Common myeloid progenitor, CD34-positive (primary cell): ENCODE measurements at regions not wholly inside any gene's neighbourhood (a gene's known extent, or its start where the extent isn't known, plus 50 kb on each side); places are given as distances from the start of the nearest gene placed in this dataset.

Source experiments
- CTCF ChIA-PET: fragments of 350-600 bp; sonication (Branson Sonifier 250); formaldehyde crosslinking; loops from one replicate; lab custom pipeline; 2021; ENCODE audit warnings: antibody characterized with exemption; lab: Charles Lee
- POLR2A ChIA-PET: fragments of 350-600 bp; sonication (Branson Sonifier 250); formaldehyde crosslinking; loops from one replicate; lab custom pipeline; 2021; ENCODE audit warnings: antibody characterized with exemption; lab: Charles Lee
- DNase-seq, 3 donors: peaks; one replicate each; pipeline versions ENCODE4 v3.0.0 to v3.0.0-alpha.2; 2013
- H3K27ac ChIP-seq, 2 experiments: 1 replicate in 1 of 2; 2 replicates in 1 of 2; pipeline ENCODE4 v1.7.0; 2013; ENCODE audit warnings: inconsistent platforms in 2 of 2, low read length in 2 of 2, mild to moderate bottlenecking in 2 of 2, low read depth in 1 of 2, moderate library complexity in 1 of 2; ENCODE audit not compliant: severe bottlenecking in 2 of 2, insufficient read depth in 1 of 2, poor library complexity in 1 of 2
- H3K27me3 ChIP-seq, 5 experiments: replicated peaks in 2 of 5; 1 replicate in 3 of 5; 2 replicates in 2 of 5; pipeline versions ENCODE4 v1.6.1 to v1.7.0; 2013; ENCODE audit warnings: low read length in 4 of 5, mild to moderate bottlenecking in 2 of 5, moderate library complexity in 2 of 5, inconsistent platforms in 1 of 5; ENCODE audit not compliant: insufficient read depth in 5 of 5, control insufficient read depth in 4 of 5
- H3K36me3 ChIP-seq, 4 experiments: 1 replicate in 2 of 4; 2 replicates in 2 of 4; pipeline versions ENCODE4 v1.6.1 to v1.7.0; 2013; ENCODE audit warnings: low read length in 3 of 4, control low read depth in 1 of 4, mild to moderate bottlenecking in 1 of 4; ENCODE audit not compliant: control insufficient read depth in 4 of 4, insufficient read depth in 4 of 4
- H3K4me1 ChIP-seq, 4 experiments: 1 replicate in 3 of 4; 2 replicates in 1 of 4; pipeline versions ENCODE4 v1.6.1 to v1.7.1; 2013; ENCODE audit warnings: low read length in 3 of 4, mild to moderate bottlenecking in 3 of 4, control low read depth in 1 of 4, inconsistent platforms in 1 of 4, moderate library complexity in 1 of 4; ENCODE audit not compliant: control insufficient read depth in 4 of 4, insufficient read depth in 4 of 4; ENCODE audit errors: control extremely low read depth in 1 of 4
- H3K4me3 ChIP-seq, 7 experiments: 1 replicate in 4 of 7; 2 replicates in 3 of 7; pipeline versions ENCODE4 v1.5.1 to v1.7.0; 2013; ENCODE audit warnings: mild to moderate bottlenecking in 7 of 7, low read length in 6 of 7, moderate library complexity in 6 of 7, inconsistent platforms in 2 of 7, low read depth in 2 of 7, control low read depth in 1 of 7; ENCODE audit not compliant: insufficient read depth in 4 of 7, control insufficient read depth in 1 of 7; ENCODE audit errors: extremely low read depth in 1 of 7
- H3K9me3 ChIP-seq, 5 experiments: 1 replicate in 4 of 5; 2 replicates in 1 of 5; pipeline versions ENCODE4 v1.6.1 to v1.7.1; 2013; ENCODE audit warnings: low read length in 4 of 5, mild to moderate bottlenecking in 2 of 5, inconsistent platforms in 1 of 5, low read depth in 1 of 5, moderate library complexity in 1 of 5; ENCODE audit not compliant: control insufficient read depth in 4 of 5, insufficient read depth in 2 of 5; ENCODE audit errors: control extremely low read depth in 1 of 5
- WGBS: methylation state at CpG from one replicate; pipeline ENCODE4 v1.1.5; 2013; ENCODE audit not compliant: insufficient coverage; 5-methylcytosine and 5-hydroxymethylcytosine counted together

GRCh38 chrX:39875834-39876628 is 221.7 kb downstream of the BCOR start:
- Histone ChIP-seq H3K4me3 (no peak overlapping the region), H3K36me3 (no peaks in the 10 kb centered on the region), H3K9me3 (no peaks in the 10 kb centered on the region), H3K27ac (no peak overlapping the region), H3K4me1 (peaks cover 0 to 8% (median 2%) of the 10 kb centered on the region in 4 experiments), H3K27me3 (peaks cover 0 to 8% (median 0%) of the 10 kb centered on the region in 5 experiments)
- 85% methylated on average over 10 of the region's 15 CpGs for WGBS
- ChIA-PET CTCF (no interaction called here), POLR2A (no interaction called here)
- no peak for DNase-seq

DNA sequence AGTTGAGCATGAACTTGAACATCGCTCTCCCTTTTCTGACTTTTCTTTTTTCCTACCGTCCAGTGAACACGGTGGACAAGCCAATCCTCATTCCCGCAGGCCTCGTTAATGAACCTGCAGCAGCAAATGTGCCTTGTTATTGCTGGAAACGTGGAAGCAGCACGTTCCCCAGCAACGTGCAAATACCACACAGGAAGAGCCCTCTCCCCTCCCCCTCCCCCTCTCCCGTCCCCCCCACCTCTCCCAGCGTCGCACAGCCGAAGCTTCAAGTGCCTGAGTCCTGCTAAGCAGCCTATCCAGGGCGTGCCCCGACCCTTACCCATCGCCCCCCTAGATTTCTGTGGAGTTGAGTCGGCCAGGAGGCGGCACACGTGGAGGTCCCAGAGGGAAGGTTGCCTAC is 219.9 kb downstream of the BCOR start:
- ChIA-PET POLR2A (no interaction called here), CTCF (no interaction called here)
- peak in 1 of 3 donors; percentile 22 for DNase-seq
- Histone ChIP-seq H3K9me3 (no peaks in the 10 kb centered on the region), H3K4me3 (no peak overlapping the region), H3K27me3 (peaks cover 0 to 11% (median 0%) of the 10 kb centered on the region in 5 experiments), H3K4me1 (peaks cover 0 to 8% (median 2%) of the 10 kb centered on the region in 4 experiments), H3K36me3 (no peaks in the 10 kb centered on the region), H3K27ac (no peak overlapping the region)
- 81% methylated on average over 9 of the region's 18 CpGs for WGBS

DNA sequence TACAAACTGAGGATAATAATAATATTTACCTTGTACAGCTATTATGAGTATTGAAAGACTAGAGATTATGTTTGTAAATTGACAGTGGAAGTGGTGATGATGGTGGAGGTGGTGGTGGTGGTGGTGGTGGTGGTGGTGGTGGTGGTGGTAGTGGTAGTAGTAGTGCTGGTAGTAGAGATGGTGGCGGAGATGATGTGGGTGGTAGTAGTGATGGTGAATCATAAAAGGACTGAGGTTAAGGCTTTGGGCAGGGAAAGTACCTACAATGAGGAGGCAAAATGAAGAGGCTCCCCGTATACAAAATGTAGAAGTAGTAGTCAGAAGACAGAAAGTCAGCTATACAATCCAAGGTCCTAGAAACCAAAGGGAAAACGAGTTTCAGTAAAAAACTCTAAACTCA is 214.1 kb downstream of the BCOR start:
- ChIA-PET POLR2A (no interaction called here), CTCF (interaction anchor here (1.0 kb wide), 1 partner anchor 13 kb away, joined by 3 read pairs; no protein-coding TSS in a partner anchor)
- peaks cover 0 to 5% (median 0%) of the 10 kb centered on the region in 5 experiments for H3K27me3 ChIP-seq
- no peak overlapping the region for H3K4me3 ChIP-seq
- H3K27ac ChIP-seq = no peak overlapping the region
- no peaks in the 10 kb centered on the region for H3K36me3 ChIP-seq
- H3K4me1 ChIP-seq = no peaks in the 10 kb centered on the region
- DNase-seq = peak in 1 of 3 donors; percentile 17
- no peaks in the 10 kb centered on the region for H3K9me3 ChIP-seq
- WGBS = 89% methylated on average over 3 of the region's 3 CpGs

DNA sequence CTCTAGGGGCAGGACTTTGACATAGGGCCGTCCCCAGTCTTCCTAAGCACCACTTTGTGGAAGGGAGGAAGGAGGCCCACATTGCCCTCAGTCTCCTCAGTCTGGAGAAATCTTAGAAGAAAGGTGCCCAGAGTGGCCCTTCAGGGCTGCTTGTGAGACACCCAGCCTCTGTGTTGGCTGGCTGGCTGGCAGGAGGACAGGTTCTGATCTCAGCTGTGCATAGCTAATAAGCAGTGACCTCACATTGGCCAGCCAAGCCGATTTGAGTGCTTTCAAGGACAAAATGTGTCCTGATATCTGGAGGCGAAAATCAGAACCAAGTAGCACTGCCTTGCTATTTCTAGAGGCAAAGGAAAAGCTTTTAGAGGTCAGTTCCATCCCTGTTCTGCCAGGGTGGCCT is 211.5 kb downstream of the BCOR start:
- Histone ChIP-seq H3K4me3 (no peak overlapping the region), H3K27ac (no peak overlapping the region), H3K27me3 (peaks cover 0 to 5% (median 0%) of the 10 kb centered on the region in 5 experiments), H3K4me1 (peaks cover 0 to 1% (median under 1%) of the 10 kb centered on the region in 4 experiments), H3K36me3 (no peaks in the 10 kb centered on the region), H3K9me3 (no peaks in the 10 kb centered on the region)
- POLR2A ChIA-PET = interaction anchor here (0.6 kb wide), 1 partner anchor 47 kb away, joined by 4 read pairs; no protein-coding TSS in a partner anchor
- DNase-seq = no peak
- WGBS = 80% methylated on average over 2 of the region's 3 CpGs
- CTCF ChIA-PET = interaction anchor here (0.8 kb wide), 1 partner anchor 11 kb away, joined by 3 read pairs; no protein-coding TSS in a partner anchor

- CTCF ChIA-PET = no interaction called here
- POLR2A ChIA-PET = no interaction called here
Measured at GRCh38 chrX:39888730-39889129, 209.0 kb downstream of the BCOR start.

DNA sequence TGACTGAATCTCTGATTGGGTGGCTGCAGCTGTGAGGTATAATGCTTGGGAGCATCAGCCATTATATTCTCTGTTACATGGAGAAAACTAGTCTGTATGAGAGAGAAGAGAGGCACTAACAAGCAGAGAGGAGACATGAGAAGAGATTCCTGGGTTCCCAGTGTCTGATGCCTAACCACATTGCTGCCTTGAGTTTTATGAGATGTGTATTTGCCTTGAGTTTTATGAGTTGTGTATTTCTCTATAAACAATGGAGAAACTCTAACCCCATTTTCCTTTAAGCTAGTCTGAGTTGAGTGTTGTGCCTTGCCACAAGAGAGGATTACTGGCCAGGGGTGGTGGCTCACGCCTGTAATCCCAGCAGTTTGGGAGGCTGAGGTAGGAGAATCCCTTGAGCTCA is 208.1 kb downstream of the BCOR start:
- ChIA-PET CTCF (no interaction called here), POLR2A (no interaction called here)
- Histone ChIP-seq H3K36me3 (no peaks in the 10 kb centered on the region), H3K27ac (no peak overlapping the region), H3K4me3 (no peak overlapping the region), H3K4me1 (peaks cover 0 to 21% (median 15%) of the 10 kb centered on the region in 4 experiments), H3K9me3 (no peaks in the 10 kb centered on the region), H3K27me3 (peaks cover 0 to 2% (median 0%) of the 10 kb centered on the region in 5 experiments)
- no peak for DNase-seq
- 100% methylated on average over 1 of the region's 1 CpG for WGBS

More at GRCh38 chrX:39888730-39889129, 209.0 kb downstream of the BCOR start:
- Histone ChIP-seq H3K4me3 (no peak overlapping the region), H3K4me1 (peaks cover 0 to 13% (median 6%) of the 10 kb centered on the region in 4 experiments), H3K27me3 (peaks cover 0 to 2% (median 0%) of the 10 kb centered on the region in 5 experiments), H3K36me3 (no peaks in the 10 kb centered on the region), H3K27ac (no peak overlapping the region), H3K9me3 (no peaks in the 10 kb centered on the region)
- WGBS = 92% methylated on average over 1 of the region's 1 CpG
- no peak for DNase-seq

DNA sequence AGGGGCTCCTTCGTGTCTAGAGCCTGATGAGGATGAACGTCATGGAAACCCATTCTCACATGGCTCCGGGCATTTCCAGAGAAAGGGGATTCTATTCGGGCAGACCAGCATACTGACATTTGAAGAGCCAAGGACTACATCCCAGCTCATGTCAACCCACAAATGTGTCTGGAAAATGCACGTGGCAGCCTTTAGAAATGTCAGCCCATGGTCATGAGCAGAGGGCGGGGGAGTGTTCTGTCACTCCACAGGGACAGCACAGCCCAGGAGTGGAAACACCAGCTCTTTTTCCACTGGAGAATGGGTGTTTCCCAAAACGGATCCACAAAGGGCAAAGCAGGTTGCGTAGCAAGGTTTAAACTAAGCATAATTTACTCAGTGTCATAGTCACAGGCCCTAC is 207.0 kb downstream of the BCOR start:
- peaks cover 0 to 2% (median 0%) of the 10 kb centered on the region in 5 experiments for H3K27me3 ChIP-seq
- H3K36me3 ChIP-seq = no peaks in the 10 kb centered on the region
- no peak overlapping the region for H3K27ac ChIP-seq
- POLR2A ChIA-PET = no interaction called here
- H3K9me3 ChIP-seq = no peaks in the 10 kb centered on the region
- H3K4me1 ChIP-seq = peaks cover 0 to 27% (median 17%) of the 10 kb centered on the region in 4 experiments
- CTCF ChIA-PET = no interaction called here
- H3K4me3 ChIP-seq = no peak overlapping the region
- 87% methylated on average over 5 of the region's 8 CpGs for WGBS
- DNase-seq = no peak
